GM21367 (cell line): ENCODE measurements at regions not wholly inside any gene's neighbourhood (a gene's known extent, or its start where the extent isn't known, plus 50 kb on each side); places are given as distances from the start of the nearest gene placed in this dataset.
"Not testable (repeated sequence)": the region's sequence is repeated elsewhere in the genome, so short reads cannot be mapped to it uniquely, and the experiment has no call there.

Source experiments
- ATAC-seq: cut with Tn5 transposase; IDR thresholded peaks from one replicate; pipeline ENCODE4 v1.9.1; 2021; ENCODE audit not compliant: unreplicated experiment

DNA sequence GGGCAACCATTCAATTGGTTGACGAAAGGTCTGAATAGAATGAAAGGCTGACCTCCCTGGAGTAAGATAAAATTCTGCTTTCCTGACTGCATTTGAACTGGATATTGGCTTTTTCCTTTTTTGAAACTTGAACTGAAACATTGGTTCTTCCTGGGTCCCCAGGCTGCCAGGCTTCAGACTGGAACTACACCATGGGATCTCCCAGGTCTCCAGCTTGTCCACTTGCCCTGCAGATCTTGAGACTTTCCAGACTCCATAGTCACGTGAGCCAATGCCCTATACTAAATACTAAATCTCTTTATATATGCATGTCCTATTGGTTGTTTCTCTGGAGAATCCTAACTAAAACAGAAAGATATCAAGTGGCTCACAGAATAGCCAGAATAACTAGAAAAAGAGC is 118.7 kb upstream of the KRR1 start:
- no peak for ATAC-seq

DNA sequence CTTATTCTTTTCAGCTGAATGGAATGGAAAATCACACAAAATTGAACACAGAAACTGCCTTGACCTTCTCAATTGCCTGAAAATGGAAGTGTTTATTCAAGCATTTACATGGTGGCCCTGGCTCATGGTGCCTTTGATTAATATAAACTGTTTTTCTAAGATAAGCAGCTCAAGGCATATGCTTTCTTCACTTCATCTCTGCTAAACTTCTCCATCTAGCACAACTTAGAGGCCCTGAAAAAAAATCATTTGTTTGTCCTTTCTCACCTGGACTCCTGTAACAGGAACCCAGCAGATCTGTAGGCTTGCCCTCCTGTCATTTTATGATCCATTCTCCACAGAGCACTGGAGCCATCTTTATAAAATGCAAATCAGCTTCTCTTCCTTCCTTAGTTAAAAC is 117.5 kb upstream of the KRR1 start:
- no peak for ATAC-seq

DNA sequence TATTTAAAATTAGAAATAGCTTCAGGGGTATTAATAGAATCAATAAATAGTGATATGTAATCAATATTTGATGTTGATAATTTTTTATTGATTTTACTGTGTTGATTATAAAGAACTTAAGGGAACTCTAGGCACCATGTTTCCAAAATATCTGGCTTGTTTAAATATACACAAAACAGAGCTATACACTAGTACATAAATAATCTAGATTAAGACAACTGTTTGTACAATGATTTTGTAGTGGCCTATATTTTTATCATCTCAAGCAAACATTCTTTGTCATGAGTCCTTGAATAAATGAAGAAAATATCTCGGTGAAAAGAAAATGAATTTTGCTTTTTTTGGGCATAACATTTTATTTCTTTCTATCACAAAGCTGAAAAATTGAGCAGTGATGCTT is 117.1 kb upstream of the KRR1 start:
- ATAC-seq, result no peak

DNA sequence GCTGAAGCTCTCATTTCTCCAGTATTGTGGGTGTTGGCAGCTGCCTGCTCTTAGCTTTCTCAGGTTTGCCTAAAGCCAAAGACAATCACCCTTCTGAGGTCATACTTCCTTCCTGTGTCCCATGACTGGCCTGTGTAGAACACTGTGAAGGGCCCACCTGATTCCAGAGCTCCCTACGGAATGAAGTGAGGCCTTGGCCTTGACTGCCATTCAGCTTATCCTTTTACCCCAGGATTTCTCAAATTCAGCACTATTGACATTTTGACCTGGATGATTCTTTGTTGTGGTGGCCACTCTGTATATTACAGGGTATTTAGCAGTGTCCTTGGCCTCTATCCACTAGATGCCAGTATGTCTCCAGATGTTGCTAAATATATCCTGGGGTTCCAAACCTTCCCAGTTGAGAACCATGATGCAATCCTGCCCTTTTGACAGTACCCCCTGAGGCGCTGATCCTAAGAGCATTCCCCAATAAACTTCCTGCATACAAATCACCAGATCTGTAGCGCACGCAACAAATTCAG is 112.3 kb upstream of the KRR1 start:
- ATAC-seq, result no peak

DNA sequence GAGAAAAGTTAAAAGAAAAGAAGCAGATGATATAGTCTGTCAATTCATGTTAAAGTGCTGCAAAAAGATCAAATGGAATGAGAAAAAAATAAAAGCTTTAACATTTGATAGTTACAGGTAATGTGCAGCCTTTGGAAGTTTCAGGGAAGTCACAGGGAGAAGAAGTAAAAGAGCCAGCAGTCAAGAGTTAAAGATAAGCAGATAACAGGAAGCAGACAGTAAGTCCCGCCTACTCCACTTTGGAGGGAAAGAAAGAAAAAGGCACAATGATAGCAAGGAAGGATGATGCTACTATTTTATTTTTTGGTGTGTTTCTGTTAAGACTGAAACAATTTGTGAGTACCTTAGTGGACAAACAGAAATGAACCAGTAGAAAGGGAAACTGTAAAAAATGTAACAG is 111.1 kb upstream of the KRR1 start:
- ATAC-seq, result no peak

DNA sequence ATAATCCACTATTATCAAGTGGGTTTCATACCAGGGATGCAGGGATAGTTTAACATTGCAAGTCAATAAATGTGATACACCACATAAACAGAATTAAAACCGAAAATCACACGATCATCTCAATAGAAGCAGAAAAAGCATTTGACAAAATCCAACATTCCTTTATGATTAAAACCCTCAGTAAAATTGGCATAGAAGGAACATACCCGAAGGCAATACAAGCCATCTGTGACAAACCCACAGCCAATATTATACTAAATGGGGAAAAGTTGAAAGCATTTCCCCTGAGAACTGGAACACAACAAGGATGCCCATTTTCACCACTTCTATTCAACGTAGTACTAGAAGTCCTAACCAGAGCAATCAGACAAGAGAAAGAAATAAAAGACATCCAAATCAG is 103.0 kb upstream of the KRR1 start:
- ATAC-seq, result not testable (repeated sequence)

DNA sequence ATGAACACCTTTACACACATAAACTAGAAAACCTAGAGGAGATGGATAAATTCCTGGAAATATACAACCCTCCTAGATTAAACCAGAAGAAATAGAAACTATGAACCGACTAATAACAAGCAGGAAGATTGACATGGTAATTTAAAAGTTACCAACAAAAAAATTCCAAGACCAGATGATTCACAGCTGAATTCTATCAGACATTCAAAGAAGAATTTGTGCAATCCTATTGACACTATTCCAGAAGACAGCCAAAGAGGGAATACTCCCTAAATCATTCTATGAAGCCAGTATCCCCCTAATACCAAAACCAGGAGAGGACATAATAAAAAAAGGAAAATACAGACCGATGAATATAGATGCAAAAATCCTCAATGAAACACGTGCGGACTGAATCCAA is 102.6 kb upstream of the KRR1 start:
- no peak for ATAC-seq

DNA sequence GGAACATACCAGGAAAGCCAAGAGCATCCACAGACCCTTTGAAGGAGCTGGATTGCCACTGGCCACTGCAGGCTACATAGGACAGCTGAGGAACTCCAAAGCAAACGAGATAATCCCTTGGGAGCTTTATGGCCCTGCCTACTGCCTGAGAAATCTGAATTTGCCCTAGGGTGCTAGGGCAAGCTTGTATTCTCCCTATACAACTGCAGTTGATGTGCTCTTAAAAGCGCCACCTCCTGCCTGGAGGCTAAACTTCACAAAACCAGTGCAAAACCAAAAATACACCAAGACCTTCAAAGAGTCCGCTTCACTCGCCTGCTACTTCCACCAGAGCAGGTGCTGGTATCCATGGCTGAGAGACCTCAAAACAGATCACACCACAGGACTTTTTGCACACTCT is 99.6 kb upstream of the KRR1 start:
- ATAC-seq, result no peak

DNA sequence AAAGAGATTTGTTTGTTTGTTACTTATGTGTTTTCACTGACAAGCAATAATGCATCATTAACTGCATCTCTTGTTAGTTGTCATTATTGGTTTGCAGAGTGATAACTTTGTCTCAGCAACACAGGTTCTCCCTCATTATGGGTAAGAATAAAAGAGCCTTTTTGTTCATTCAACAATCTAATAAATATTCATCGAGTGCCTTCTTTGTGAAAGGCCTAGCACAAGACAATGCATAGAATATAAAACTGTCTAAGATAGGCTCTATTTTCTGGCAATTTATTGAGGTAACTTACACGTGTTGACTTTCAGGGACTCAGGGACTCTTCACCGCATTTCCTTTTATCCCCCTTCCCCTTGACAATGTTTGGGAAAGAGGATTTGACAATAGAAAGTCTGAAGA is 95.5 kb upstream of the KRR1 start:
- ATAC-seq, result no peak

DNA sequence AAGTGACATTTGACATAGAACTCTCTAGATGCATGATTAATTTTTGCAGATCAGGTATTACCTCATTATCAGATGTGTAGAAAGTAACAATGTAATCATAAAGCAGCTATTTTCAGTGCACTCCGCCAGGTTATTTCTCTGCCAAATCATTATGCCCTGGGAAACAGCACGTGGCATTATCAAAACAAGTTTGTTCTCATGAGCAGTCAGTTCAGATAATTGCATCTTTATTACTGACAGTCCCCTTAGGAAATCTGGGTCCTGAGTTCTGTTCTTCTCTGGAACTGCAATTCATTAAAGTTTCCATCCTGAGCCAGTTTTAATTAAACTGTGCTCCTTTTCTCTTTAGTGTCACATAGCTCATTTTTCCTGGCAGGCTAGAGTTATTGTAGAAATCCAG is 94.7 kb upstream of the KRR1 start:
- no peak for ATAC-seq

DNA sequence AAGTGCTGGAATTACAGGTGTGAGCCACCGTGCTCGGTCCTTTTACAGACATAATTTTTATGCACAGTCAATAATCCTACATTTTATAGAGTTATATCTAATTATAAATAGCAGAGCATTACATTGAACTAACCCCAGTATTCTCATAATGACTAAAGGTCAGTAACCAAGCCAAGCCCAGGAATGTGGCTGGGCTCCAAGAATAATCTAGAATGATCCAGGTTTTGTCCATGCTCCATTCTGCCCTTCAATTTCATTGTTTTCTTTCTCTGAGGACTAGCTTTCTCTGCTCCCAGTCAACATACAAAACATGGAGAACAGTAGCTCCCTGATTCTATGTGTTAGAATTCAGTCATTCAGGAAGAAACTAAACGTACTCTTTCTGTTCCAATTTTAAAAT is 92.1 kb upstream of the KRR1 start:
- no peak for ATAC-seq

DNA sequence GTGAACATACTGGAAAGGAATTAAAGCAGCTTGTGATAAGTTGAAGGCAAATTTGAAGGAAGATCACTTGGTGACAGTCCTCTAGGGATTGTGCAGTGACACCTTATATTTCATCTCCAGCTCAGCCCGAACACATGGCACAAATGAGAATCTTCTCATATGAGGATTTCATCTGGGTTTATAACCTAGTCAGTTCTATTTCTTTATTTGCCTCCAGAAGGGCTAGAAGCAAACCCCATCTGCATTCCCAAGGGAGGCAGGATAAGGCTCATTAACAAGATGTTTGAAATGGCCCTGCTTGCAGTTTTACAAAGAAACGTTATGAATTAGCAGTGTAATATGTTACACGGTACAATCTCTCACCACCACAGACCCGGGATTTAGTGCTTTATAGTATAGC is 90.7 kb upstream of the KRR1 start:
- no peak for ATAC-seq

DNA sequence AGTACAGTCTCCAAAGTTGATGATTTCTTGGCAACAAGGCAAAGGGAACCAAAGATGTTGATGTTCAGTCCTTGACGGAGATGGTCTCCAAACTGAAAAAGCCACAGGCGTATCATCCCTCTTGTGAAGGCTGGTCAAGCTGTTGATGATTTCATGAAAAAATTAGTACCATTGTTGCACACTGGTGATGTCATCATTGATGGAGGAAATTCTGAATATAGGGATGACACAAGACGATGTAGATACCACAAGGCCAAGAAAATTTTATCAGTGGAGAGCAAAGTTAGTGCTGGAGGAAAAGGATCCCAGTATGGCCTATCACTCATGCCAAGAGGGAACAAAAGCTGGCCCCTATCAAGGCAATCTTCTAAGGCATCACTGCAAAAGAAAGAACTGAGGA is 88.7 kb upstream of the KRR1 start:
- ATAC-seq, result no peak

DNA sequence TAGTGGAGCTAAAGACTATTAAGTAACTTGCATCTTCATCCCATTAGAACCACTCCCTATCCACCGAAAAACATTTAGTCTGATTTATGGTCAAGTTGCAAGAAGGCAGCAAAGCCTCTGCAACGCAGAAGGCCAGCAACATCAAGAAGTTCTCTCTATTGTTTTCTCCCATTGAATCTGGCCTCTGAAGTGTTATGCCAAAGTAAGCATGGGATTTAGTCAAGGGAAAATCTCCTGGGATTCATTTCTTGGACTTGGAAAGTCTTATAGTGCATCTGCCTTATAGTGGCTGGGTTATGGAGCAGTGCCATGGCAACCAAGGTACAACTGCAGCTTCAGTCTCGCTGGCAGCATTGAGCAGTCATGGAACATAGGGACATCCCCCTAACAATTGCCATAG is 87.7 kb upstream of the KRR1 start:
- no peak for ATAC-seq

DNA sequence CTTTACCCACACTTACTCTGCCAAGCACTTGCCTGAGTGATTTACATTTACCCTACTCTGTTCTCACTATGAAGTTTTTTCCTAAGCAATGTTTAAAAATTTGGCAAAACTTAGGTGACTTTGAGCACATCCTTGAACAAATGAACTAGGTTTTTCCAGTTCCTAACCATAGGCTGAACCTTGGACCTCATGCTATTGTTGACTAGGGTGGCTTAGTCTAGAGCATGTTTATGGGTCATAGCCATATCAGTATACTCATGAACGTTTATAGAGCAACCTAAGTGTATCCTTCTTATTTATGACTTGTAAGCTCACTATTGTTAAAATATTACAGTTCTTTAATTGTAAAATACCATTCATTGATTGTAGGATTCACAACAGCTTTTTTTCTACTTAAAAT is 85.0 kb upstream of the KRR1 start:
- ATAC-seq, result no peak

DNA sequence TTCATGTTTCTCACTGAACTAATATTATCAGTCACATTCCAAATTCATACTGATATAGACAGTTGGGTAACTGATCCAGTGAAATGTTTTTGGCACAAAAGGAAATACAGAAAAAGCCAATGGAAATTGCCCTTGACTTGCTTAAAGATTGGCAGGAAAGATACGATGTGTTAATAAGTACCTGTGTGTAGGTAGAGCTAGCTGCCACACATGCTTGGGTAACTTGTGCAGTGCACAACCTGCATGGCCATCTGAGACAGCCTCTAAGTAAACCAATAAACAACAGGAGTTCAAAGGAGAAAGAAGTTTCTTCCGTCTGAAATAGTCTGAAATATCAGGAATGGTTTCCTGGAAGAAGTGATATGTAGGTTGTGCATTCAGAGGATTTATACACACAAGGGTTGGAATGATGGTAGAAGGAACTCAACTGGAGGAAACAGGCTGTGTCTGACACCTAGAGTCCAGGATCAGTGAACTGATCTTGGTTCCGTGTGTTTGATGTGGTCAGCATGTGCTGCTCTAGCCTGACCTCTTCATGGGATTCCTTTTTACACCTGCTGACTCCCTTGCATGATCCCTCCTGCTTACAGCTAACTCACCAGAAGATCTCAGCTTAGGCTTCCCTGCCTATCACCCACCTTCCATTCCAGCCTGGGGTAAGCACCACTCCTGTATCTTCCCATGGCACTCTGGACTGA is 81.4 kb upstream of the KRR1 start:
- ATAC-seq, result no peak

DNA sequence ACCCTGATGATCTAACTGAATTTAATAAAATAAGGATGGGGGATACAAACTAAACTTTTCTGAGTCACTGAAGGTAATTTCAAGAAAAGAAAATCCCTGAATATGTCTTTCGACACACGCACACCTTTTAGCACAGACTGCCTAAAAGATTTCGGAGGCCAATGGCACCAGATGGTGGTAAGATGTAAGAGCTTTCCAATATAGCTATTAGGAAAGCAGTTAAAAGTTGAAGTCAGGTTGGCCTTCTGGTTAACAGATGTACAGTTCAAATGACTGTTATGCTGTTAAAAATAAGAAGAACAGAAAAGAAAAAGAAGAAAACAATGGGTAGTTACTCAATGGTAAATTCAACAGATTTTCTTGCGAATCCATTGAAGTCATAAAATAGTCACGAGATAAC is 80.7 kb upstream of the KRR1 start:
- ATAC-seq, result no peak

DNA sequence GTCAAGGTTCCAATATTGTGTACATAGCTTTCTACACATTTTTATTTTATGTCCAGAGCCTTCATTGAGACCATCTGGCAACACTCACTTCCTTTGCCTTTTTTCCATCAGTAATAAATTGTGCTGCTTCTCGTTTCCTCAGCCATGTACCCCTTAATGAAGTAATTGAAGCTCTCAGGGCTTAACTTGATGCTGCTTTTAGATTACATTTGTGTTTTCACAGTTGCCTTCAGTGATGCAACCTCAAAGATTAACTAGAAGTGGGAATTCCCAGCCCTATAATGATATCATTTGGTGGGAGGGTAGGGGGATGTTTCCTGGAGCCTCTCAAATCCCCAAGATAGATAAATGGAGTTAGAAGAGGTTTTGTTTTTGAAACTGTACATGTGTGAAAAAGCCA is 80.2 kb upstream of the KRR1 start:
- no peak for ATAC-seq

DNA sequence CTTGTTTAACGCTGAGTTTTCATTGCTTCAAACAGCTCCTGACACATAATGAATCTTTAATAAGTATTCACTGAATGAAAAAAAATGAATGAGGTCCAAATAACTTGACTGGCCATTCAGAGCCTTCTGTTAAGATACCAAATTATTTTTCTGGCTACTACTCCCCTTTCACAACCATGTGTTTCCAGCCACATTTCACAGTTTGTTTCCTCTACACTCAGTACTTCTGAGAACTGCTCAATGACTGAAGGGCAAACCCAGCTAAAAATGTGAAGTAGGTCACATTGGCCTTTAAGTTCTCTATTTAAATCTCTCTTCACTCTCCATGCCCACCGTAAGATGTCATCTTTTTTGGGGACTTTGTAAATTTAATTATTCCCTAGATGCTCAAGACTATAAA is 78.4 kb upstream of the KRR1 start:
- no peak for ATAC-seq

DNA sequence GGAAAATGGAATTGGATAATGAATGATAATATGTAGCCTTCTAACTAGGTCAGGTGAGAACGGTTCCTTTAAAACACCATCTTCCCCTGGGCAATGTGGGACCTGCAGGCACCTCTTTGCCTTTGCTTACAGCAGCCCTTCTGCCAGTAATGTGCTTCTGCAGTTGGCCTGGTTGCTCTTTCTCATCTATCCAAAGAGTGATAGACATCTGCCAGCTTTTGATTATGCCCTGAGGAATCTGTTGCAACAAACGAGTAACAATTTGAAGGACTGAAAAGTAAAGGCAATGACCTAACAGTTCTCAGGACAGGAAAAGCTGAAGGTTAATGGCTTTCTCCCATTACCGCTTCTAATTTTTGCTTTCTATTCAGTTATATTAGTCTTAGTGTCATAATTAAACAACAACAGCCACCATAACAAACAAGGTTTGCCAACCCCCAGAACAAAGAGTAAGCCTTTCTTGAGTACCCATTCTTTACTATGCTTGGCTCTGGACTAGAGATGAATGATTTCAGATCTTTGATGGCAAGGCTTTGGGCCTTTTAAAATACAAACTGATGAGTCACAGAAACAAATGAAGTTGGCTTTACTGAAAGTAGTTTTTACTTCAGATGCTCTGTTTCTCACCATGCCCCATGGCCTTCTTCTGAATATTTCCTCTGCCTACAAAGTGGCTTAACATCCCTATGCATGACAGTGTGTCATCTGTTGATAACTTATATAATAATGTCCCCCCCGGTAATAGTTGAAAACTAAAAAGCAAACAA is 76.1 kb upstream of the KRR1 start:
- ATAC-seq, result no peak

DNA sequence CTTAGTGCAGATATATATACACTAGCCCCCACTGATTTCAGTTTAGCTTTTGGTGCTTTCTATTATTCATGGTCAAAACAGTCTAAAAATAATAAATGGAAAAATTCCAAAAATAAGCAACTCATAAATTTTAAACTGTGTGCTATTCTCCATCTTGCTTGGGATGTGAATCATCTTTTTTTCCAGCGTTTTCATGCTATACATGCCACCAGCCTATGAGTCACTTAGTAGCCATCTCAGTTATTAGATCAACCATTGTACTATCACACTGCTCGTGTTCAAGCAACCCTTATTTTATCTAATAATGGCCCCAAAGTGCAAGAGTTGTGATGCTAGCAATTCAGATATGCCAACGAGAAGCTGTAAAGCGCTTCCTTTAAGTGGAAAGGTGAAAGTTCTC is 73.9 kb upstream of the KRR1 start:
- ATAC-seq, result no peak

DNA sequence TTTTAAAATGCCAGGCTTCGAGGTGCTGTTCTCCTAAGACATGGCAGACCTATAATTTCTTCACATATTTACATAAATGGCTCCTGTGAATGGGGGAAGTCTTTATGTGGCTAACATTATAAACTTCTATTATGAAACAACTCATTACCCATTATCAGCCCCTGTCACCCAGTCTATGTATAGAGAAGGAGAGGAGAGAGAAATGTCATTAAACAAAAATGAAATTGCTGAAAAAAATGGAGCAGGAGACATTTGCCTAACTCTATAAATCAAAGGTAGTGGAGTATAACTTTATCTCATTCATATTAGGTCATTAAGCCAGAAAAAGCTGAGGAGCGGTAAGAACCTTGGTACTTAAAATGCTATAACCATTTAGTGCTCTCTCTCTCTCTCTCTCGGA is 71.9 kb upstream of the KRR1 start:
- no peak for ATAC-seq

DNA sequence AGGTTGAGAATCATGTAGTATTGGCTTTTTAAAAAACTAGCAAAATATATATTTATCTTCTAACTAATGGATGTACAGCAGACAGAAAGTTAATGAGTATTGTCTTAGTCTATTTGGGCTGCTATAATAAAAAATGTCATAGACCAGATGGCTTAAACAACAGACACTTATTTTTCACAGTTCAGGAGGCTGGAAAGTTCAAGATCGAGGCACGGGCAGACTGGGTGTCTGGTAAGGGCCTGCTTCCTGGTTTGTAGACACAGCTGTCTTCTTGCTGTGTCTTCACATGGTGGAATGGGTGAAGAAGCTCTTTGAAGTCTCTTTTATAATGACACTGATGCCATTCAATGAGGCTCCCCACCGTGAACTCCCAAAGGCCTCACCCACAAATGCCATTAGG is 70.1 kb upstream of the KRR1 start:
- ATAC-seq, result no peak
